Fibroblast of villous mesenchyme (primary cell): ENCODE measurements at regions not wholly inside any gene's neighbourhood (a gene's known extent, or its start where the extent isn't known, plus 50 kb on each side); places are given as distances from the start of the nearest gene placed in this dataset.
A peak's percentile ranks its signal among the peaks of the same experiment; 100 is the strongest.

Source experiments
- DNase-seq: peaks from one replicate; pipeline ENCODE4 v3.0.0-alpha.2; 2010; ENCODE audit warnings: low read depth
- H3K4me3 ChIP-seq: 2 replicates; pipeline ENCODE4 v1.5.1; 2011; ENCODE audit warnings: low read depth, mild to moderate bottlenecking, low read length
- TF ChIP-seq, protein P1 (sequence below): IDR thresholded peaks from 2 replicates; pipeline ENCODE4 v1.5.1; 2012; ENCODE audit warnings: low read depth, mild to moderate bottlenecking, low read length; ENCODE audit not compliant: insufficient read depth

DNA sequence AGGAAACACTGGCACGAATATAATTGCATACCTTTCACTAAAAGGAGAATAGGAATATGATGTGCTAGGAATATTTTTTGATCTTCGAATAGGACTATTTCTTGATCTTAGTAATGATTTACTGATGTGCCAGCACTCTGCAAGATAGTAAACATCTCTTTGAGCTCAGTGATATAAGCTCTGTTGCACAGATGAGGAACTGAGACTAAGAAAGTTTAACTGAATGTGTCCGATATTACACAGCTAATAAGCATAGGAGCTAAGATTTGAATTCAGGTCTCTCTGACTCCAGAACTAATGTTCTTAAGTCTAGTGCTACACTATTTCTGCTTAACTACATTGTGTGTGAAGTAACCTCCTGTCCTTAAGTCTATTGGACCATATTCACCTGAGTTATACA is 98.4 kb upstream of the PTPRZ1 start:
- DNase-seq = no peak
- TF ChIP-seq, protein P1, sequence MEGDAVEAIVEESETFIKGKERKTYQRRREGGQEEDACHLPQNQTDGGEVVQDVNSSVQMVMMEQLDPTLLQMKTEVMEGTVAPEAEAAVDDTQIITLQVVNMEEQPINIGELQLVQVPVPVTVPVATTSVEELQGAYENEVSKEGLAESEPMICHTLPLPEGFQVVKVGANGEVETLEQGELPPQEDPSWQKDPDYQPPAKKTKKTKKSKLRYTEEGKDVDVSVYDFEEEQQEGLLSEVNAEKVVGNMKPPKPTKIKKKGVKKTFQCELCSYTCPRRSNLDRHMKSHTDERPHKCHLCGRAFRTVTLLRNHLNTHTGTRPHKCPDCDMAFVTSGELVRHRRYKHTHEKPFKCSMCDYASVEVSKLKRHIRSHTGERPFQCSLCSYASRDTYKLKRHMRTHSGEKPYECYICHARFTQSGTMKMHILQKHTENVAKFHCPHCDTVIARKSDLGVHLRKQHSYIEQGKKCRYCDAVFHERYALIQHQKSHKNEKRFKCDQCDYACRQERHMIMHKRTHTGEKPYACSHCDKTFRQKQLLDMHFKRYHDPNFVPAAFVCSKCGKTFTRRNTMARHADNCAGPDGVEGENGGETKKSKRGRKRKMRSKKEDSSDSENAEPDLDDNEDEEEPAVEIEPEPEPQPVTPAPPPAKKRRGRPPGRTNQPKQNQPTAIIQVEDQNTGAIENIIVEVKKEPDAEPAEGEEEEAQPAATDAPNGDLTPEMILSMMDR = no peak

DNA sequence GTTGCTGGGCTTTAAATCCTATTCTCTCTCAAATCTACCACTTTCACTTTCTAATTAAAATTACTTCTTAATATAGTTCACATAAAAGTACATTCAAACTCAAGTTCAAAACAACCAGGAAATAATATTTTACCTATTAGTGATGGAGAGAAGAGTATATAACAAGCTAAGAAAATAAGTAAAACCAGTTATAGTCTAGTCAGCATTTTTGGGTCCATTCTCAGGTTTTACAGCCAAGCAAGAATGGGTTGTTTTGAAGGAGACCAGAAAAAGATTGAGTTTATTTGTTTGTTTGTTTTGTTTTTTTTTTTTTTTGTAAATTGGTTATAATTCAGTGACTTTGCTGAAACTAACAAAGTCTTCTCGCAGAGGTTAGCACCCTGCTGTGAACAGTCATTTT is 106.3 kb upstream of the PTPRZ1 start:
- TF ChIP-seq, protein P1 = no peak
- no peak overlapping the region for H3K4me3 ChIP-seq
- no peak for DNase-seq

More for the DNA sequence above, 98.4 kb upstream of the PTPRZ1 start:
- H3K4me3 ChIP-seq = no peak overlapping the region

DNA sequence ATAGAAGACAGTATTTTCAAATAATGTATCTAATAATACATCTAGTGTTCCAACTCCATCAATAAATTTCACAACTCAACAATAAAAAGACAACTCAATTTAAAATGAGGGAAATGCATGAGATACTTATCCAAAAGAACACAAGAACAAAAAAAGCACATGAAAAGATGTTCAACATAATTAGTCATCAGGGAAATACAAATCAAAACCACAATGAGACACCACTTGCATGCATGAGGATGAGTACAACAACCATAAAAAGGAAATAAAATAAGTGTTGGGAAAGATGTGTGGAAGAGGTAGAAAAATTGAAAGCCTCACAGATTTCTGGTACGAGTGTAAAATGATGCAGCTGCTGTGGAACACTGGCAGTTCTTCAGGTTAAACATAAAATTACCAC is 111.6 kb upstream of the PTPRZ1 start:
- no peak for DNase-seq
- TF ChIP-seq, protein P1 = no peak
- H3K4me3 ChIP-seq = no peak overlapping the region

DNA sequence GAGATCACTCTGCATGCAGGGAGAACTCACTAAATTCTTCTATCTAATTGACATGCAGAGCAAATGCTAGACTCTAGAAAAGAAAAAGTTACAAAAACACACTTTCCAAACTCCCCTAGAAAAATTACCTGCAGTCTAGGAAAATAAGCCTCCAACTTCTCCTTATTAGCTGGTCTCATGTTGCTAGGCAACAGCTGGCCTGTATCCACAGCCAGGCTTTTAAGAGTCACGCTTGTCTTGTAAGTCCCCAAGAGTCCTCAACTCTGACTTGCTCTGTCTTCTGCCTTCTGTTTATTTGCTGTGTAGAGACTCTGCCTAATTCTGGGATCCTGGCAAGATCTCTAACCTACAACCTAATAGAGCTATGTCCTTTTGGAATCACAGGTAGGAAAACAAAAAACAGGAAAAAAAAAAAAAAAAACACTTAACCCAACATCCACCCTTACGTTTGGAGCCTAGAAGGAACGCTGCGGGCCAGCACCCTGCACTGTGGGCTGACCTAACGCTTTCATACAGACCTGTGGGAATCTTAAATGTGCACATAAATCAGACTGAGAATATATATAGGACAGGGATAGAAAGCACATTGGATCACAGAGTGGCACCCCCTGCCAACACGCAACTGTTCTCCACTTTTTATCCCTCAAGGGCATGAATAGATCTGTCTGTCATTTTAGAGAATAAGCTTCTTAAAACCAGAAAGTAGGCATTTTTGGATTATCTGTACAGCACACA is 117.0 kb upstream of the PTPRZ1 start:
- DNase-seq = no peak
- TF ChIP-seq, protein P1 = no peak
- no peak overlapping the region for H3K4me3 ChIP-seq

DNA sequence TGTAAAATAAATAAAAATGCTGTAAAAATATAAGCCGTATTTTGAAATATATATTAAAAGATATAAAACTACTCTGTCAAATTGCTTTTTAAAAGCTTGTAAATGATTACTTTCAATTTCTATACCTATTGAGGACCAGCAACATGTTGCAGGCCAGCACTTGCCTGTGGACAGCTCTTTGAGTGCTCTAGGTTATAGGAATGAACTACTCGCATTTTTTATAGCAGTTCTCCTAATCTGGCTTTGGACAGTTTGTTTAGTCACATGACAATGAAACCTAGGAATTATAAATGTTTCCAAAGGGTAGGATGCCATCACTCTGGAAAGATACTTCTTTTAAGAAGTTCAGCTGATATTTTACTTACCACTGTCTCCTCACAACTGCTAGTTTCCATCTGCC is 117.7 kb upstream of the PTPRZ1 start:
- TF ChIP-seq, protein P1 = no peak
- H3K4me3 ChIP-seq = no peak overlapping the region
- DNase-seq = no peak

DNA sequence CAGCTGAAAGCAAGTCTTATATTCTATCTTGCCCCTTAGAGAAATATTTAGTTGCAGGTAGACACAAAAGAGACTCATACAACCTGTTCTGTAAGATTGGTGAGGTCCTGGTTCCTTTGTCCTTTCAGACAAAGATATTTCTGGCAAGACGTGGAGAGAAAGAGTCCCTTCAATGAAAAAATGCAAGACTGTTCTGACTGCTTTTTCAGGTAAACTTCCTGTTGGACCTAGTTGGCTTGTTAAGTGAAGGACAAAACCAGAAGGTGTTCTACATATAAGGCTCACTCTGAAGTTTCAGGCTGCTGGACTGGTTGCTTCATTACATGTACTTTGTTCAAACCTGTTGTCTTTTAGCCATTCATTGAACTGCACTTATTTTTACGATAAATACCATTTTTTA is 119.0 kb upstream of the PTPRZ1 start:
- H3K4me3 ChIP-seq = no peak overlapping the region
- DNase-seq = no peak
- TF ChIP-seq, protein P1 = no peak

DNA sequence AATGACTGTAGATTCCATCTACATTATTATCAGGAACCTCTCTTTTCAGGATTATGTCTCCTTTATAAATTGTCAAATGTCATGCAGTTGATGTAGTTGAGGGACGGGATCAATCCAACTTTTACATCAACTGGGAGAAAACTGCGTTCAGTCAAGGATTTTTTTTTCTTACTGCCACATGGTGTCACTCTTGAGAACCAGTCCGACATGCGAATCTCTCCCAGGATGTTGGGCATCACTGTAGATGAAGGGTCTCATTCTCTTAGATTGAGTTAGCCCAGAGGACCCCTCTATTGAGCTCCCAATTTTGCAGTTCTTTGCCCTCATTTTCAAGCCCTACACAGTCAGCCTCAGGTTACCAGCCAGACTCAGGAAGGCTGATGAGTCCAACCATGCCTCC is 120.3 kb upstream of the PTPRZ1 start:
- H3K4me3 ChIP-seq = no peak overlapping the region
- peak; percentile 8 for DNase-seq
- TF ChIP-seq, protein P1 = peak; percentile 44
